ENCODE measurements at regions not wholly inside any gene's neighbourhood (a gene's known extent, or its start where the extent isn't known, plus 50 kb on each side); places are given as distances from the start of the nearest gene placed in this dataset.

DNA sequence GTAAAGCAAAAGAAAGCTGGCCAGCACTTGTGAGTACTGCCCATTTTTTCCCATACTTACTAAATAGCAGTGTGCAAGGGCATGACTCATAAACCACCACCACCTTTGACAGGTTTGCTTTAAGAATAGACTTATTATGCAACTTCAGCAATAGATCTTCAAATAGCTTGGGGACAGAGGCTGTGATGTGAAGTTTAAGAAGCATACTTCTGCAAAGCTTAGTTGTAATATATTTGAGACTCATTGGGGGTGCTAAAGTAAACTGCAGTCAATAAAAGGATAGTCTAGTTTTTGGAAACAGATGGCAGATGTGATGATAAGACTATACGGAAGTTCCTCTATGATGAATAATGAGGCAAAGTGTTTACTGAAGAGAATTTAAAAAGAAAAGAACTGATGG, 210.0 kb downstream of the PLA2G4A start:
- TF ChIP-seq ZFP3 (CRISPR knock-in tag; IDR thresholded peaks at IDR 0.05) (no peak), RARB (CRISPR knock-in tag; IDR thresholded peaks at IDR 0.05) (no peak), ZC3H10 (CRISPR knock-in tag; IDR thresholded peaks at IDR 0.05) (peak; percentile 59; the same call in 1 of the 2 replicates), ZNF8 (CRISPR knock-in tag; IDR thresholded peaks at IDR 0.05) (no peak), ARNTL (CRISPR knock-in tag; IDR thresholded peaks at IDR 0.05; ENCODE audit: borderline replicate concordance, low read depth) (no peak), TOX (CRISPR knock-in tag; IDR thresholded peaks at IDR 0.05; ENCODE audit: borderline replicate concordance) (peak; percentile 52; the same call in 1 of the 2 replicates), PPARA (CRISPR knock-in tag; IDR thresholded peaks at IDR 0.05; ENCODE audit: borderline replicate concordance) (no peak), ZFP30 (CRISPR knock-in tag; IDR thresholded peaks at IDR 0.05) (no peak), BACH2 (CRISPR knock-in tag; IDR thresholded peaks at IDR 0.05; ENCODE audit: borderline replicate concordance) (no peak)
- TF ChIP-seq, protein P1, sequence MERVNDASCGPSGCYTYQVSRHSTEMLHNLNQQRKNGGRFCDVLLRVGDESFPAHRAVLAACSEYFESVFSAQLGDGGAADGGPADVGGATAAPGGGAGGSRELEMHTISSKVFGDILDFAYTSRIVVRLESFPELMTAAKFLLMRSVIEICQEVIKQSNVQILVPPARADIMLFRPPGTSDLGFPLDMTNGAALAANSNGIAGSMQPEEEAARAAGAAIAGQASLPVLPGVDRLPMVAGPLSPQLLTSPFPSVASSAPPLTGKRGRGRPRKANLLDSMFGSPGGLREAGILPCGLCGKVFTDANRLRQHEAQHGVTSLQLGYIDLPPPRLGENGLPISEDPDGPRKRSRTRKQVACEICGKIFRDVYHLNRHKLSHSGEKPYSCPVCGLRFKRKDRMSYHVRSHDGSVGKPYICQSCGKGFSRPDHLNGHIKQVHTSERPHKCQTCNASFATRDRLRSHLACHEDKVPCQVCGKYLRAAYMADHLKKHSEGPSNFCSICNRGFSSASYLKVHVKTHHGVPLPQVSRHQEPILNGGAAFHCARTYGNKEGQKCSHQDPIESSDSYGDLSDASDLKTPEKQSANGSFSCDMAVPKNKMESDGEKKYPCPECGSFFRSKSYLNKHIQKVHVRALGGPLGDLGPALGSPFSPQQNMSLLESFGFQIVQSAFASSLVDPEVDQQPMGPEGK (CRISPR knock-in tag; IDR thresholded peaks at IDR 0.05; ENCODE audit: borderline replicate concordance): no peak
- TF ChIP-seq, protein P2, sequence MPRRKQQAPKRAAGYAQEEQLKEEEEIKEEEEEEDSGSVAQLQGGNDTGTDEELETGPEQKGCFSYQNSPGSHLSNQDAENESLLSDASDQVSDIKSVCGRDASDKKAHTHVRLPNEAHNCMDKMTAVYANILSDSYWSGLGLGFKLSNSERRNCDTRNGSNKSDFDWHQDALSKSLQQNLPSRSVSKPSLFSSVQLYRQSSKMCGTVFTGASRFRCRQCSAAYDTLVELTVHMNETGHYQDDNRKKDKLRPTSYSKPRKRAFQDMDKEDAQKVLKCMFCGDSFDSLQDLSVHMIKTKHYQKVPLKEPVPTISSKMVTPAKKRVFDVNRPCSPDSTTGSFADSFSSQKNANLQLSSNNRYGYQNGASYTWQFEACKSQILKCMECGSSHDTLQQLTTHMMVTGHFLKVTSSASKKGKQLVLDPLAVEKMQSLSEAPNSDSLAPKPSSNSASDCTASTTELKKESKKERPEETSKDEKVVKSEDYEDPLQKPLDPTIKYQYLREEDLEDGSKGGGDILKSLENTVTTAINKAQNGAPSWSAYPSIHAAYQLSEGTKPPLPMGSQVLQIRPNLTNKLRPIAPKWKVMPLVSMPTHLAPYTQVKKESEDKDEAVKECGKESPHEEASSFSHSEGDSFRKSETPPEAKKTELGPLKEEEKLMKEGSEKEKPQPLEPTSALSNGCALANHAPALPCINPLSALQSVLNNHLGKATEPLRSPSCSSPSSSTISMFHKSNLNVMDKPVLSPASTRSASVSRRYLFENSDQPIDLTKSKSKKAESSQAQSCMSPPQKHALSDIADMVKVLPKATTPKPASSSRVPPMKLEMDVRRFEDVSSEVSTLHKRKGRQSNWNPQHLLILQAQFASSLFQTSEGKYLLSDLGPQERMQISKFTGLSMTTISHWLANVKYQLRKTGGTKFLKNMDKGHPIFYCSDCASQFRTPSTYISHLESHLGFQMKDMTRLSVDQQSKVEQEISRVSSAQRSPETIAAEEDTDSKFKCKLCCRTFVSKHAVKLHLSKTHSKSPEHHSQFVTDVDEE (CRISPR knock-in tag; IDR thresholded peaks at IDR 0.05): no peak

All from SK-N-SH treated with all-trans-retinoic acid at 6 μM for 48 hours (cell line).